Activated CD8-positive, alpha-beta T cell treated with anti-CD3 and anti-CD28 coated beads for 36 hours (primary cell): ENCODE measurements at regions not wholly inside any gene's neighbourhood (a gene's known extent, or its start where the extent isn't known, plus 50 kb on each side); places are given as distances from the start of the nearest gene placed in this dataset.

Experiments
- ATAC-seq: fragments of 200-7000 bp; cut with Tn5 transposase; one replicate; pipeline ENCODE4 v1.10.0; 2021; ENCODE audit warnings: mild to moderate bottlenecking, moderate library complexity
- CTCF ChIA-PET: fragments of 350-600 bp; sonication (Branson Sonifier 250); formaldehyde crosslinking; loops from one replicate; lab custom pipeline; 2021; ENCODE audit warnings: antibody characterized with exemption; lab: Charles Lee
- POLR2A ChIA-PET: fragments of 350-600 bp; sonication (Branson Sonifier 250); formaldehyde crosslinking; loops from one replicate; lab custom pipeline; 2021; ENCODE audit warnings: antibody characterized with exemption; lab: Charles Lee
- DNase-seq: peaks from one replicate; pipeline ENCODE4 v3.0.0-alpha.2; 2020
- H3K27ac Mint-ChIP-seq: one replicate; pipeline ENCODE4 v1.8.0; 2021; ENCODE audit warnings: mild to moderate bottlenecking, mixed read lengths
- H3K27me3 Mint-ChIP-seq: one replicate; pipeline ENCODE4 v1.8.0; 2021; ENCODE audit warnings: mixed read lengths
- H3K36me3 Mint-ChIP-seq: one replicate; pipeline ENCODE4 v1.8.0; 2021; ENCODE audit warnings: low read depth, mixed read lengths
- H3K4me1 Mint-ChIP-seq: one replicate; pipeline ENCODE4 v1.8.0; 2021; ENCODE audit warnings: low read depth, mixed read lengths
- H3K4me3 Mint-ChIP-seq: one replicate; pipeline ENCODE4 v1.8.0; 2021; ENCODE audit warnings: mild to moderate bottlenecking, moderate library complexity, mixed read lengths
- H3K9me3 Mint-ChIP-seq: one replicate; pipeline ENCODE4 v1.8.0; 2021; ENCODE audit warnings: mixed read lengths
- CTCF ChIP-seq: fragments of 200-600 bp; IDR thresholded peaks from one replicate; pipeline ENCODE4 v1.8.0; 2022; ENCODE audit warnings: antibody characterized with exemption, mild to moderate bottlenecking
- intact Hi-C: fragments of 100-400 bp; cut with micrococcal nuclease; formaldehyde crosslinking; loops from one replicate; pipeline ENCODE4 v1.10.0; 2022

- H3K36me3 Mint-ChIP-seq, result no peaks in the 10 kb centered on the region
- POLR2A ChIA-PET, result interaction anchor here (1.1 kb wide), 1 partner anchor 18 kb away, joined by 3 read pairs; no protein-coding TSS in a partner anchor
- peaks cover 9% of the 10 kb centered on the region for H3K9me3 Mint-ChIP-seq
- TF ChIP-seq CTCF, result no peak
- ATAC-seq, result no peak
- H3K27me3 Mint-ChIP-seq, result peaks cover 15% of the 10 kb centered on the region
- H3K4me1 Mint-ChIP-seq, result no peaks in the 10 kb centered on the region
- H3K4me3 Mint-ChIP-seq, result no peak overlapping the region
- no peak for DNase-seq
- no peak overlapping the region for H3K27ac Mint-ChIP-seq
- CTCF ChIA-PET, result no interaction called here
- intact Hi-C loops, result no loop called here
Observed at GRCh38 chr14:104445086-104445485, 134.5 kb upstream of the C14orf180 start.

- ATAC-seq (no peak), DNase-seq (no peak)
- TF ChIP-seq CTCF, result no peak
- ChIA-PET POLR2A (interaction anchor here (1.1 kb wide), 1 partner anchor 17 kb away, joined by 3 read pairs; no protein-coding TSS in a partner anchor), CTCF (no interaction called here)
- H3K4me1 Mint-ChIP-seq, result no peaks in the 10 kb centered on the region
- intact Hi-C loops, result no loop called here
- H3K36me3 Mint-ChIP-seq, result no peaks in the 10 kb centered on the region
- no peak overlapping the region for H3K4me3 Mint-ChIP-seq
- H3K27me3 Mint-ChIP-seq, result peaks cover 19% of the 10 kb centered on the region
- H3K27ac Mint-ChIP-seq, result no peak overlapping the region
- peaks cover 9% of the 10 kb centered on the region for H3K9me3 Mint-ChIP-seq
Observed at GRCh38 chr14:104445832-104446381, 133.7 kb upstream of the C14orf180 start.

GRCh38 chr14:104446611-104447010, 133.0 kb upstream of the C14orf180 start:
- no peak for TF ChIP-seq CTCF
- Mint-ChIP-seq H3K27me3 (peaks cover 19% of the 10 kb centered on the region), H3K4me3 (no peak overlapping the region), H3K36me3 (no peaks in the 10 kb centered on the region), H3K4me1 (no peaks in the 10 kb centered on the region), H3K9me3 (peaks cover 9% of the 10 kb centered on the region), H3K27ac (no peak overlapping the region)
- CTCF ChIA-PET, result no interaction called here
- POLR2A ChIA-PET, result no interaction called here
- no peak for ATAC-seq
- intact Hi-C loops, result no loop called here
- no peak for DNase-seq

- ChIA-PET POLR2A (no interaction called here), CTCF (no interaction called here)
- H3K9me3 Mint-ChIP-seq, result peaks cover 9% of the 10 kb centered on the region
- H3K27ac Mint-ChIP-seq, result no peak overlapping the region
- H3K36me3 Mint-ChIP-seq, result no peaks in the 10 kb centered on the region
- ATAC-seq, result no peak
- intact Hi-C loops, result no loop called here
- TF ChIP-seq CTCF, result no peak
- no peak for DNase-seq
- H3K4me3 Mint-ChIP-seq, result no peak overlapping the region
- no peaks in the 10 kb centered on the region for H3K4me1 Mint-ChIP-seq
- H3K27me3 Mint-ChIP-seq, result peaks cover 22% of the 10 kb centered on the region
Observed at GRCh38 chr14:104447750-104448149, 131.8 kb upstream of the C14orf180 start.

GRCh38 chr14:104448321-104448720, 131.2 kb upstream of the C14orf180 start:
- Mint-ChIP-seq H3K27ac (no peak overlapping the region), H3K9me3 (peaks cover 9% of the 10 kb centered on the region), H3K4me3 (no peak overlapping the region), H3K36me3 (no peaks in the 10 kb centered on the region), H3K27me3 (peaks cover 22% of the 10 kb centered on the region), H3K4me1 (no peaks in the 10 kb centered on the region)
- no peak for DNase-seq
- intact Hi-C loops, result no loop called here
- ChIA-PET CTCF (no interaction called here), POLR2A (no interaction called here)
- no peak for ATAC-seq
- TF ChIP-seq CTCF, result no peak
